ENCODE measurements at regions not wholly inside any gene's neighbourhood (a gene's known extent, or its start where the extent isn't known, plus 50 kb on each side); places are given as distances from the start of the nearest gene placed in this dataset.

DNA sequence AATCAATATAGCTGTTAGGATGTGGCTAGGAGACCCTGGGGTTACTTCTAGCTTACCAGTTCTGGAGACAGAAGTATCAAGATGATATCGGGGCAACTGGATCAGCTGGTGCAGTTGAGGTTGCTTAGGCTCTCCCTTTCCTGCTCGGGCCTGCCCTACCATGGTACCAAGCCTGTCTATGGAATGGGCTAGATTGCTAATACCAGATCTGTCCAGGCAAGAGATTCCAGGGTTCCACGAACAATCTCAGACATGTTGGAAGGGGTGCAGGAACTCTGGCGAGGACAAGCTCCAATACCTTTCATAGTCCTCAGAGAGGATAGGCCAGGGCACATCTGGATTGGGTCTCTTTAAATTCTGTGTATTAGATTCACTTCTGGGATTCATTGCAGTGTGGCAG lies 53.8 kb downstream of the ADM start:
- Histone ChIP-seq H3K9me3 (ENCODE audit: control insufficient read depth, insufficient read depth, low read length) (no peaks in the 10 kb centered on the region), H3K36me3 (ENCODE audit: control insufficient read depth, low read length) (no peaks in the 10 kb centered on the region), H4K20me1 (ENCODE audit: control insufficient read depth, insufficient read depth, low read depth, low read length) (no peaks in the 10 kb centered on the region), H3K4me3 (ENCODE audit: low read length) (no peak overlapping the region), H3K79me2 (ENCODE audit: control insufficient read depth, low read length) (no peaks in the 10 kb centered on the region), H3K27me3 (ENCODE audit: control insufficient read depth, low read length) (no peaks in the 10 kb centered on the region), H3K4me1 (ENCODE audit: control insufficient read depth, low read length) (no peaks in the 10 kb centered on the region), H3K27ac (ENCODE audit: low read depth, low read length) (no peak overlapping the region), H3K9me2 (replicated peaks; ENCODE audit: control insufficient read depth, low read length) (no peaks in the 10 kb centered on the region), H3F3A (ENCODE audit: control insufficient read depth, insufficient read depth) (no peaks in the 10 kb centered on the region), H3K4me2 (ENCODE audit: low read length) (no peak overlapping the region)
- TF ChIP-seq EZH2phosphoT487 (IDR thresholded peaks at IDR 0.05; ENCODE audit: borderline replicate concordance, low read length), result no peak
- TF ChIP-seq, protein P1, sequence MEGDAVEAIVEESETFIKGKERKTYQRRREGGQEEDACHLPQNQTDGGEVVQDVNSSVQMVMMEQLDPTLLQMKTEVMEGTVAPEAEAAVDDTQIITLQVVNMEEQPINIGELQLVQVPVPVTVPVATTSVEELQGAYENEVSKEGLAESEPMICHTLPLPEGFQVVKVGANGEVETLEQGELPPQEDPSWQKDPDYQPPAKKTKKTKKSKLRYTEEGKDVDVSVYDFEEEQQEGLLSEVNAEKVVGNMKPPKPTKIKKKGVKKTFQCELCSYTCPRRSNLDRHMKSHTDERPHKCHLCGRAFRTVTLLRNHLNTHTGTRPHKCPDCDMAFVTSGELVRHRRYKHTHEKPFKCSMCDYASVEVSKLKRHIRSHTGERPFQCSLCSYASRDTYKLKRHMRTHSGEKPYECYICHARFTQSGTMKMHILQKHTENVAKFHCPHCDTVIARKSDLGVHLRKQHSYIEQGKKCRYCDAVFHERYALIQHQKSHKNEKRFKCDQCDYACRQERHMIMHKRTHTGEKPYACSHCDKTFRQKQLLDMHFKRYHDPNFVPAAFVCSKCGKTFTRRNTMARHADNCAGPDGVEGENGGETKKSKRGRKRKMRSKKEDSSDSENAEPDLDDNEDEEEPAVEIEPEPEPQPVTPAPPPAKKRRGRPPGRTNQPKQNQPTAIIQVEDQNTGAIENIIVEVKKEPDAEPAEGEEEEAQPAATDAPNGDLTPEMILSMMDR (IDR thresholded peaks at IDR 0.05; ENCODE audit: low read depth, low read length, poor library complexity, severe bottlenecking), result no peak

DNA sequence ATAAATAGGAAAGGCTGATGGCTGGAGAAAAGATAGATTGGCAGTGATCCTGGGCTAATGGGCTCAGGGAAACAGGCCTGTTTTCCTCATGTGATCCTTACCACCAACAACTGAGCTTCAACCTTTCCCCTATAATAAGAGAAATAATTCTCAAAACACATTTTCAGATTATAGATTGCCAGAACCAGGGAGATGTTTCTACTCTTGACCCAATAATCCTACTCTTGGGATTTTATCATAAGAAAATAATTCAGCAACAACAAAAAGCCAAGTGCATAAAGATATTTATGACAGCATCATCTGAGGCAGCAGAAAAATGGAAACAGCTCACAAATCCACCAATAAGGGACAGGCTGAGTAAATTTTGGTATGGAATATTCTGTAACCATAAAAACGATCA lies 54.3 kb downstream of the ADM start:
- Histone ChIP-seq H3F3A (ENCODE audit: control insufficient read depth, insufficient read depth) (no peaks in the 10 kb centered on the region), H4K20me1 (ENCODE audit: control insufficient read depth, insufficient read depth, low read depth, low read length) (no peaks in the 10 kb centered on the region), H3K4me2 (ENCODE audit: low read length) (no peak overlapping the region), H3K4me1 (ENCODE audit: control insufficient read depth, low read length) (no peaks in the 10 kb centered on the region), H3K9me3 (ENCODE audit: control insufficient read depth, insufficient read depth, low read length) (no peaks in the 10 kb centered on the region), H3K4me3 (ENCODE audit: low read length) (no peak overlapping the region), H3K36me3 (ENCODE audit: control insufficient read depth, low read length) (no peaks in the 10 kb centered on the region), H3K9me2 (replicated peaks; ENCODE audit: control insufficient read depth, low read length) (no peaks in the 10 kb centered on the region), H3K79me2 (ENCODE audit: control insufficient read depth, low read length) (no peaks in the 10 kb centered on the region), H3K27ac (ENCODE audit: low read depth, low read length) (no peak overlapping the region), H3K27me3 (ENCODE audit: control insufficient read depth, low read length) (no peaks in the 10 kb centered on the region)
- no peak for TF ChIP-seq EZH2phosphoT487 (IDR thresholded peaks at IDR 0.05; ENCODE audit: borderline replicate concordance, low read length)
- TF ChIP-seq, protein P1 (IDR thresholded peaks at IDR 0.05; ENCODE audit: low read depth, low read length, poor library complexity, severe bottlenecking), result no peak

DNA sequence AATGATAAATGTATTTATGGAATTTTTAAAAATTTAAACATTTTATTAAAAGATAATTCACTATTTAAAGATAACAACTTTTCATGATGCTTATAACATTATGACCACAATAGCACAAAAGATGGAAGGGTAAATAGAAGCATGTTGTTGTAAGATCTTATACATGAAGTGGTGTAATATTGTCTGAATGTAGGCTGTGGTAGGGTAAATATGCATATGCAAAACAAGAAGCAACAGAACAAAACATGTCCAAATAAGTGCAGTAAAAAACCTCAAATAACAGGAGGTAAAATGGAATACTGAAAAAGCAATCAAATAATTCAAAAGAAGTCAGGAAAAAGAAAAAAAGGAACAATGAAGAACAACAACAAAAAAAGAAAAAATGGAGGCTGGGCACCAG lies 56.0 kb downstream of the ADM start:
- TF ChIP-seq, protein P1 (IDR thresholded peaks at IDR 0.05; ENCODE audit: low read depth, low read length, poor library complexity, severe bottlenecking), result no peak
- no peak for TF ChIP-seq EZH2phosphoT487 (IDR thresholded peaks at IDR 0.05; ENCODE audit: borderline replicate concordance, low read length)
- Histone ChIP-seq H3K27ac (ENCODE audit: low read depth, low read length) (no peak overlapping the region), H3K9me3 (ENCODE audit: control insufficient read depth, insufficient read depth, low read length) (no peaks in the 10 kb centered on the region), H3K4me3 (ENCODE audit: low read length) (no peak overlapping the region), H3K27me3 (ENCODE audit: control insufficient read depth, low read length) (no peaks in the 10 kb centered on the region), H3K79me2 (ENCODE audit: control insufficient read depth, low read length) (no peaks in the 10 kb centered on the region), H3K4me1 (ENCODE audit: control insufficient read depth, low read length) (no peaks in the 10 kb centered on the region), H3K9me2 (replicated peaks; ENCODE audit: control insufficient read depth, low read length) (no peaks in the 10 kb centered on the region), H4K20me1 (ENCODE audit: control insufficient read depth, insufficient read depth, low read depth, low read length) (no peaks in the 10 kb centered on the region), H3K36me3 (ENCODE audit: control insufficient read depth, low read length) (no peaks in the 10 kb centered on the region), H3K4me2 (ENCODE audit: low read length) (no peak overlapping the region), H3F3A (ENCODE audit: control insufficient read depth, insufficient read depth) (no peaks in the 10 kb centered on the region)

DNA sequence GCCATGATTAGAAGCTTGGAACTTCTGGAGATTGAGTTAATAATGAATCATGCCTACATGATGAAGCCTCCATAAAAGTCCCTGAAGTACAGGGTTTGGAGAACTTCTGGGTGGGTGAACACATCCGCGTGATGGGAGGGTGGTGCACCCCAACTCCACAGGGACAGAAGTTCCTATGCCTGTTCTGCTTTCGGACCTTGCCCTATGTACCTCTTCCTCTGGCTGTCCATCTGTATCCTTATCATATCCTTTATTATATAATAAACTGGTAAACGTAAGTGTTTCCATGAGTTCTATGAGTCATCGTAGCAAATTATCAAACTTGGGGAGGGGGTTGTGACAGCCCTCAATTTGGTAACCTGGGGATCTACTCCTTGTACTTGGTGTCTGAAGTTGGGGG lies 60.2 kb downstream of the ADM start:
- H3K27ac ChIP-seq (ENCODE audit: low read depth, low read length), result no peak overlapping the region
- TF ChIP-seq, protein P1 (IDR thresholded peaks at IDR 0.05; ENCODE audit: low read depth, low read length, poor library complexity, severe bottlenecking), result no peak
- TF ChIP-seq EZH2phosphoT487 (IDR thresholded peaks at IDR 0.05; ENCODE audit: borderline replicate concordance, low read length), result no peak
- no peak overlapping the region for H3K4me3 ChIP-seq (ENCODE audit: low read length)
- H3K27me3 ChIP-seq (ENCODE audit: control insufficient read depth, low read length), result no peaks in the 10 kb centered on the region
- no peaks in the 10 kb centered on the region for H3F3A ChIP-seq (ENCODE audit: control insufficient read depth, insufficient read depth)
- H3K36me3 ChIP-seq (ENCODE audit: control insufficient read depth, low read length), result no peaks in the 10 kb centered on the region
- H3K4me2 ChIP-seq (ENCODE audit: low read length), result no peak overlapping the region
- no peaks in the 10 kb centered on the region for H3K9me3 ChIP-seq (ENCODE audit: control insufficient read depth, insufficient read depth, low read length)
- H4K20me1 ChIP-seq (ENCODE audit: control insufficient read depth, insufficient read depth, low read depth, low read length), result no peaks in the 10 kb centered on the region
- H3K4me1 ChIP-seq (ENCODE audit: control insufficient read depth, low read length), result peaks cover 10% of the 10 kb centered on the region
- no peaks in the 10 kb centered on the region for H3K9me2 ChIP-seq (replicated peaks; ENCODE audit: control insufficient read depth, low read length)
- H3K79me2 ChIP-seq (ENCODE audit: control insufficient read depth, low read length), result no peaks in the 10 kb centered on the region
